IPS-NIHi11 (cell line): ENCODE measurements at regions not wholly inside any gene's neighbourhood (a gene's known extent, or its start where the extent isn't known, plus 50 kb on each side); places are given as distances from the start of the nearest gene placed in this dataset.

Source experiments
- DNase-seq: peaks from one replicate; pipeline ENCODE4 v3.0.0; 2012; ENCODE audit warnings: mixed read lengths, low spot score

DNA sequence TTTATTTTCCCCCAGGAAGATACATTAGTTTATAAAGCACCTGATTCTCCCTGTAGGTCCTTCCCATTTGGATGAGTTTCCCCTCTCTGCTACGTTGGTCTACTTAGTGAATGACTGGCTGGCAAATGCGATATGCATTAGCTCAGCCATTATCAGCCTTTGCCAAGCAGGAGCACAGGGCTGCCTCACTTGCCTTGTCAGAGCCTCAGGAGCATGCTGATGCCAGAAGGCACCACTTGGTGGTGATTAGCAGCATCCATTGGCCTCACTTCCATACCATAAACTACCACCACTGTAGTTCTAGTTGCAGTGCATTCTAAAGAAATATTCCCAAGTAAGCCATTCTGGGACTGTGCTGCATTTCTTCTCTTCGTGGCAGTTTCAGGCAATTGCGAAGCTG lies 442.8 kb upstream of the CHST9 start:
- peak; percentile 26 for DNase-seq

DNA sequence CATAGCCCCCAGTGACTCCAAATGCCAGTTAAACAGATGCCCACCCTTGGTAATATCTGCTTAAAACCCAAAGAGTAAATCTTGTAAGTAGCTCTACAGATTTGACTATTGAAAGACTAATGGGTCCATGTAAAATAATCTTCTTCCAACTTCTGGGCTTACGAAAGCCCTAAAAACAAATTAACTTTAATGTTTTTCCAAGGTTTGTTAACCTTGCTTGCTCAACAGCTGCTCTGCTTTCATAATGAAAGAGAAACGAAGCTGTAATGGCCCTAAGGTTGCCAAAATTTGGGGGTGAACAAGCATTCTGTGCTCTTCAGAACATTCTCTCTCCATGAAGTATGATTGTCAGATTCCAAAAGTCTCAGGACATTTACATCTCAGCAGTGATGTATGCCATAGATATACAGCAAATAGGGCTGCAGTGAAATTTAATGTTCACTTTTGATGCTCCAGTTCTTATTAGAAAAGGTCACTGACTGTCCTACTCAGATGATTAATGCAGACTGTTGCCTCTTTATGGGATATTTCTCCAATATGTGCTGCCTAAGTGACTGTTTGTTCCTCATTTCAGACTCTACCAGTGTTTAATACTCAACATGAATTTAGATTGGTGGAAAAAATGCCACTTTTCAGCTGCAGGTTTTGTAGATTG lies 436.3 kb upstream of the CHST9 start:
- no peak for DNase-seq

DNA sequence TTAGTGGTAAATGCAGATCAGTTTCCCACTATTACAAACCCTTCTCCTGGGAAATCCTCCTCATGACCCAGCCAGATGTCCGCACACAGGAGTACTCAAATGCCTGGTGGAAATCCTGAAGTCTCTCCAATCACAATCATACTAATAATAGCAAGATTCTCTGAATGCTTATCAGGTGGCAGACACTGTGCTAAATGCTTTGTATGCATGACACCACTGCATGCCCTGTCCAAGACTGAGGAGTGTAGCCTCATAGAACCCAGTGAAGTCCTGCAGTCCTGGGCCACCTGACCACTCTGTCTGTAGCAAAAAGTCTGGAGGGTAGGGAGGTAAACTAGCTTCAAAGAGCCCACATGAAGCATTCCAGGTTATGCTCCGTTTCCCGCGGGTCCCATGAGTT lies 434.8 kb upstream of the CHST9 start:
- no peak for DNase-seq

DNA sequence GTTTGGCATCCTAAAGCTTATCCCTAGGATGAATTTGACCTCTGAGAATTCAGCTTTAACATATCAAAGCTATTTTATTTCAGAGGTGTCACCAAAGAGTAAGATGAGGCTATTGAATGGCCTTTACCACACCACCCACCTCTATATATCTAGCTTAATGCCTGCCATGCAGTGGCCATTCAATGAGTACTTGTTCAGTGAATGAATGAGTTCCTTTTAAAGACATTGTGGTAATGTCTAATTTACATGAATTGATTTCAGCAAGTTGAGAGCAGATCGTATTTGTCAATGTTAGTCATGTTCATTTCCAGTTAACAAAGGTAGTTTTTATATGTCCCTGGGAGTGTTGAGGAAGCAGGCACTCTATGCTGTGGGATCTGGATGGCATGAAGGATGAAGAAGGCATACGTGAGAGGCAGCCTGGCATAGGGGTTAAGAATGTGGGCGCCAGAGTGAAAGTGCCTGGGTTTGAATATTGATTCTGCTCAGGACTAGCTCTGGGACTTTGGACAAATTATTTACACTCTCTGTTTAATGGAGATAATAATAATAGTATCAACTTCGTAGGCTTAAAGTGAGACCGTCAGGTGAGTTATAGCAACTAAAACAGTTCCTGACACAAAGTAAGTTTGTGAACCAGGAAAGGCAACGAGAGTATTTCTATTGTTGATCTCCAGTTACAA lies 434.1 kb upstream of the CHST9 start:
- DNase-seq: no peak

DNA sequence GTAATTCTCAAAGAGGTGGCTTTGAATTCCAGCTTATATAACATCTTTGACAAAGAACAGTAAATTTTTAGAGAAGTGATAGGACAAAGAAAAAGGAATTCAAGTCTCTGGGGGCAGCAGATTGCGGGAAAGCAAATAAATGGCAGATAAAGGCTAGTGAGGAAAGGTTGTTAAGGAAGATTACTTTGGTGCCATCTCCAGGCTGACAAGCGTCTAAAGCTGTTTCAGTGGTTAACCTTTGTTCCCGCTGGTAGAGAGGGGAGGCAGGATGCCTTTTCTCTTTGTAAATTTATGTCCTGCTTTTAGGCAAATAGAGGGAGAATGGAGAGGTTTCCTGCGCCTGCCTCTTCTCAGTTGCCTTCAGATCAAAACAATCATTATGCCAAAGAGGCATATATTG lies 431.2 kb upstream of the CHST9 start:
- no peak for DNase-seq

DNA sequence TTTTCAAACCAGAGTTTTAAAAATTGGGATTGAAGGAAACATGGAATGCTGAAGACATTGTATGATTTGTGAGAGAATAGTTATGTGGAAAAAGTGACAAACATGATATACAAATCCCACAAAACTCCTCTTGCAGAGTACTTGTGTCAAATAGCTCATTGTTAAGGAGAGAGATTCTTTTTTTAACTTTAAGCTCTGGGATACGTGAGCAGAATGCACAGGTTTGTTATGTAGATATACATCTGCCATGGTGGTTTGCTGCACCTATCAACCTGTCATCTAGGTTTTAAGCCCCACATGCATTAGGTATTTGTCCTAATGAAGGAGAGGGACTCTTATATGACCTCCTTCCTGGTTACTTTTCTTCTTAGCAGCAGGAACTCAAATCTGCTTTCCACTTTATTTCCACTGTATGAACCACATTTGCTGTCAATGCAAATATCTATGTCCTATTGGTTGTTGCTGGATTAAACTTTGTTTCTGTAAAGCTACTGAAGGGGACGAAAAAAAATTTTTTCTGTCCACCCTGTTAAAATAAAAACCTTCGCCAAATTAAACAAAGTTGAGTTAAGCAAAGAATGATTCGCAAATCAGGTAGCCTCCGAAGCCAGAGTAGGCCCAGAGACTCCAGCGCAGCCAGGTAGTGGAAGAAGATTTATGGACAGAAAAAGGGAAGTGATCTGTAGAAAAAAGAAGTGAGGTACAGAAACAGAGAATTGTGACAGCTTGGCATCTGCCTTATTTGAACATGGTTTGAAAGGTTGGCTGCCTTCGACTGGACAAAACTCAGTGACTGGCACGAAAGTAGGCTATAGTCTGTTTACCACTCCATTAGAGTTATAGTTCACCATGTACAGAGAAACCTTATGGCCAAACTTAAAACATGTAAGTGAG lies 430.1 kb upstream of the CHST9 start:
- DNase-seq: no peak

DNA sequence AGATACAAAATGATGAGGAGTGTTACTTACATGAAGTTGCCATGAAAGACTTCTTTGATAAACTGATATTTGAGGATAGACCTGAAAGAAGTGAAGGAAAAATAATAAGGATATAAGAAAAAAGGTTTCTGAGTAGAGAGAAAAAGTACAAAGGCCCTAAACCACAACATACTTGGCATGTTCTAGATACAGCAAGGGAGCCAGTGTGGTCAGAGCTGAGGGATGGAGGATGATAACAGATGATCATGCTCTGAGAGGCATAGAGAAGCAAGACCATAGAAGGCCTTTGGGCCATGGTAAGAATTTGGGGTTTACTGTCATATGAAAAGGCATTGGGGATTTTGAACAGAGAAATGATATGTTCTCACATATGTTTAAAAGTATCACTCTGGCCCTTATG lies 424.1 kb upstream of the CHST9 start:
- no peak for DNase-seq

DNA sequence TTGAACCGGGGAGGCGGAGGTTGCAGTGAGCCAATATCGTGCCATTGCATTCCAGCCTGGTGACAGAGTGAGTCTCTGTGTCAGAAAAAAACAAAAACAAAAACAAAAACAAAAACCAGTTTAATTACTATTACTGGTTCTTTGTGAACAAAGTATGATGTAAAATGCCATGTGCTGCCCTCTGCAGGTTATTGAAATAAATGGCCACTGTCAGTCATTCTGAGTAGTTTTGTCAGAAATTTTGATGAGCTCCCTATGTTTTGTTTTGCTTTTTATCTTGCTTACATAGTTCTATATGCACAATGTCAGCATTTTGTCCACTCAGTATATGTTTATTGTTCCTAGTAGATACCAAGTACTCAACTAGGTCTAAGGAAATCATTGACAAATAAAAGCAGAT lies 423.6 kb upstream of the CHST9 start:
- no peak for DNase-seq

DNA sequence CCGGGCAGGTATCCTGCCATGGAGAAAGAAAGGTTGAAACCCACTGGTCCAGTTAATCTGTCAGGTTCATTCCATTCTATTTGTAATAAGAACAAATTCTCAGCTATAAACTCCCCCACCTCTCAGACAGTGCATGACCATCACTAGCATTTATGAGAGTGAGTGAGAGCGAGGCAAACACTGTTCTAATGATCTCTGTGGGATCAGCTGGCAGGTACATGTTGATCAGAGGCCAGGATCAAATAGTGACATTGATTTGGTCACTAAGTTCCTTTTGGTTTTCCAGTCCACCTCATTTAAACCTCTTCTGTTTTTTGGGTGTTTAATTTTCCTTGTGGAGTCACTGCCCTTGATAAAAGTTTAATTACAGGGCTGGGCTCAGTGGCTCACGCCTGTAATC lies 423.1 kb upstream of the CHST9 start:
- DNase-seq: no peak

DNA sequence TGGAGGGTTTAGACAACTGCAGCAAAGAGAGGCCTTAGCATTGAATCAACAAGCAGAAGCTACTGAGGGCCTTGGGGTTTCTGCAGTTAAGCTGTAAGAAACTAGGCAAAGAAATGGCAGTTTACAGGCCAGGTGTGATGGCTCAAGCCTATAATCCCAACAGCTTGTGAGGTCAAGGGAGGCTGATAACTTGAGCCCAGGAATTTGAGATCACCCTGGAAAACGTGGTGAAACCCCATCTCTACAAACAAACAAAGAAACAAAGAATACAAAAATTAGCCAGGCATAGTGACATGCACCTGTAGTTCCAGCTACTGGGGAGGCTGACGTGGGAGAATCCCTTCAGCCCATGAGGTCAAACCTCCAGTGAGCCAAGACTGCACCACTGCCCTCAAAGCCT lies 421.6 kb upstream of the CHST9 start:
- DNase-seq: no peak

DNA sequence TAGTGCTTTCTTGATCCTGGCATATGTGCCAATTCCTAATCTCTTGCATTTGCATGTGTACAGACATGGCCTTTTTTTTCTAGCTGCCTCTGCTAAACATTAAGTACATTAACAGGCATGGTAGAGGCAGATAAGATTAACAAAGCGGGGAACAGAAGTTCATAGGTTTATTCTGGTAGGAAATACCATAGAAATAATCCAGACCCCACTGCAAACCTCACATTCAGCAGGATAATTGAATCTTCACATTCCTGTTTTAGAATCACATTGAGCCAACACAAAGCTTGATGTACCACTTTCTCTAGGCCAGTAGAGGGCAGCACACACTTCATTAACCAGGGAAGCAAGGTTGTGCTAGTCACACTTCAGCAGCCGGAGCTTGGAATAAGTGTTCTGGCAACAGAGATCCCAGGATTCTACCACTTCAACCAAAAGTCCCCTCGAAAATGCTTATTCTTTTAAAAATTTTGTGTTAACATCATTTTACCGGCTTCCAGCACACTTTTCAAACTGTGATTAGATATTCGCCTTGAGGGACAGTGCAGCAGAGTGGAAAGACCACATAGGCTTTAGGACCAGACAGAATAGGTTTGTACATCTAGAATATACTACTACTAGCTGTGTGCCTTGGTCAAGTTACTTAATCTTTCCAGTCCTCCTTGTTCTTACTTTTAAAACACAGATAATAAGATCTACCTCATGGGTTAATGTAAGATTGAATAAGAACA lies 420.2 kb upstream of the CHST9 start:
- peak; percentile 68 for DNase-seq

DNA sequence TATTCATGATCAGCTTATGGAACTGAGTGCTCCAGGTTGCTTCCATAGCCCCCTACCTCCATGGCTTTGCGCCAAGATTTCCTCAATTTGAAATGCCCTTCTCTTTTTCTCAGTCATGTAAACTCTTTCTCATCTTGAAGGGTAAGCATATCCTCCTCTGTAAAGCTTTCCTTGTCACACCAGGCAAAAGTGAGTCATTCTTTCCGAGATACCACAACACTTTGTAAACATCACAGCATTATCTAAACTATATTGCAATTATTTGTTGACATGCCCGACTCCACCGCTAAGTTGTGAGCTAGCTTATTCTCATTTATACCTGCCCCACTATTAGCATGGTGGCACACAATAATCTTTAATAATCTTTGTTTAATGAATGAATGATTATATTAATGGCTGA lies 419.5 kb upstream of the CHST9 start:
- DNase-seq: no peak

DNA sequence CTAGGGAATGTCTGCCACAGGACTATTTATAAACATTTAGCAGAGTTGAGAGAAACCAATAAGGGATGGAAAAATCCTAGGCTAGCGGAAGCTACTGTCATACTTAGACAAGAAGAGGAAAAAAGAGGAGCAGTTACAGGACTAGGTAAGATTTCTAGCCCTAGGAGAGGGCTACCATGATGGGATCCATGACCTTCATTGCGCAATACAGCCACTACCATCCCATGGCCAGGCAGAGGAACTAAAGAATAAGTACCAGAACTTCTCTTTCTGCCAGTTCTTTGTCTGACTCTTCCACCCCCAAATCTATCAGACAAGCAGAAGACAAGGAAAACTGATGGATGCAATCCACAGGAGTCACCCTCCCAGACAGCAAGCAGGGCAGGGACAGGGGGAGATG lies 417.0 kb upstream of the CHST9 start:
- DNase-seq: no peak

DNA sequence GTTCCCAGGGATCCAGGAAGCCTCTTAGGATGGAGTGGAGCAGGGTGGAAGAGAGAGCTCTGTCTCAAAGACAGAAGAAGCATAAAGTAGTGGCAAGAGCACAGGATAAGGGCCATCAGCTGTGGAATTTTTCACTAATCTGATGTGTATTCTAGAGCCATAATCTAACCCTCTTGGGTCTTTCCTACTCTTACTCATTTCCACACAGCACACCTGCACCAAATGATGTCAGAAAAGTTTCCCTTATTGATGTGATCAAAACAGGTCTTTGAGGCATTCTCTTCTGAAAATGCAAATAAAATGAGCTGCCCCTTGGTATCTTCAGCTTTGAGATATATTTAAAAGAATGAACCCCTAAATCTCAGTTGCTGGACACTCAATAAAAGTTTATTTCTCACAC lies 415.1 kb upstream of the CHST9 start:
- no peak for DNase-seq

DNA sequence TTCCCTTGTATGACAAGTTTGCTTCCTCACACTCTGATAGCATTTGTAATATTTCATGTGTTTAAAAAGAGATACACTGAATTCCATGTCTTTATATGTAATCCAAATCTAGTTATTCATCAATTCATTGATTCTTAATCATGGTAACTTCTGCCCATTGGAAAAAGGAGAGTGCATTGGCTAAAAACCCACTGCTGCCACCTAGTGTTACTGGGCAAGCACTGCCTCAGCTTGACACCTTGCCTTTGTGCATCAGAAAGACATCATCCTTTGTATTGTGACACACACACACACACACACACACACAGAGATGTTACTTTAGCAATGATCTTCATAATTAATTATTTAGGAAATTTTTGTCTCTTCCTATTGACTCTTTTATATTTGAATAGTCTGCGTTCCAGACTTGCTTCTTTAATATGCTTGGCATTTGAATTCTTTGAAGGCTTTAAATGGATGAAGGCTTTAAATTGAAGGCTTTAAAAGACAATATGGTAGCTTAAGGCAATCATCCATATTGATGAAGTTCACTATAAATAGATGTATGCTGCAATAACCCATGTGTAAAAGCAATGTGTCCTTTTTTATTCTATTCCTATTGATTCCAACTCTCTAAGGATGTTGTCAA lies 414.2 kb upstream of the CHST9 start:
- DNase-seq: peak; percentile 69

DNA sequence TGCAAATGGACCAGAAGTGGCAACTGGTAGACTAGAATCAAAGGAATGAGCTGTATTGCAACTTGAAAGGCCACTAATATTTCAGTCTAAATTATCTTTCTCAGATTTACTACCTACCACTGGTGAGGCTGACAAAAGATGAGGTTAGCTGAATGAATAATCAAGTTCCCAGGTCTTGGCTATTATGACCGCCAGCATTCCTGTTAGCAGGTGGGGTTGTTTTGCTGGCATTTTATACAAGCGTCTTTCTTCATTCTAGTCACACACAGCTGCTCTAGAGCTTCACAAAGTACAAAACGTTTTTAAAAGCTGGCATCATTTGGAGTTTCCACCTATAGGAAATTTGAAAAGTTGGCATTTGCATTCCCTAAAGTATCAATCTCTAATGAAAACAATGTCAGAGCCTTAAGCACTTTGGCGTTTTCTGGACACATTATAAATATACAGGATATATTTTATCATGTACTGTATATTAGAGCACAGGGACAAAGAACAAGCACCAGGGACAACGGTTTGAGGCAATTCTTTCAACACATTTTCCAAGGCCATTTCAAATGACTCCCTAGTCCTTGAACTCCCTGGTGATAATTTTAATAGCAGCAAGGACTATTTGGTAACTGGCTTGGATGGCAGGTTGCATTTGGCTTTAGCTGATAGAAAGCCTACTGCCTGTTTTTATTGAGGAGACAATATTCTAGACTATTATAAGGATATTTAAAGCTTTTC lies 410.2 kb upstream of the CHST9 start:
- no peak for DNase-seq

DNA sequence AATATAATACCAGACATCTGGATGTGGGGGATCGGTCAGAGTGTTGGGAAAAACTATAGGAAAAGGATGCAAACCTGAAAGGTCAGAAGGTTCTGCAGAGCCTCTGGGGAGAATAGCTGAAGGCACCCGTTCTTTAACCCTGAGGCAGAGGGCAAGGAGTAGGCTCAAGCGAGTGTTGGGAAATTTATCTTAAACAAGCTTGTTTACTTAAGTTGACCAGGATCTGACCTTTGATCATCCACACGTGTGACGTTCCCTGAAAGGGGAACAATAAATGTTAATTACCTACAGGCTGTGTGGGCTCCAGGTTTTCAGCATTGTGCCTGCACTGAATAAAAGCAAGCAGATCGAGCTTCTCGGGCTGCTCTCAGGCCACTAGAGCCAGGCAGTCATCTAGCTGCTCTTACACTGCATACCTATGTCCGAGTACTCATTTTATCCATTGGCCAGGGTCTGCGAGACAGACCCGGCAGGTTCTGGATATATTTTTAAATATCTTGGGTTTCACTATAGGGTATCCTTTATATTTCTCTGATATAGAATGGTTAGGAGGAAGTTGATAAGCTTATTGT lies 400.6 kb upstream of the CHST9 start:
- DNase-seq: no peak

DNA sequence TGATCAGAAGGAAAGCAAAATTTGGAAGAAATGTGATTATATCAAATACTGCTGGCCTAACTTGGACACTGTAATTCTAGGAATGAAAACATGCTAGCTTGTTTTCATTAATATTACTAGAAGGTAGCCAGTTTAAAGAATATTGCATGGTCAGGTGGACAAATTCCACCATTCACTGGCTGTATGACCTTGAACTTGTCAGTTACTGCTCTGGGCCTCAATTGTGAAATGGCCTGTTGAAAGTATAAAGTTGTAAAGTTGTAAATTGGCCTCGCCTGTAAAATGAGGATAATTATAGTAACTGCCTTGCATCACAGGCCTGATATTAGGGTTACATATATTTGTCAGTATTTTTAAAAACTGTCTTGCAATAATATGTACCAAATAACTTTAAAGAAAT lies 398.4 kb upstream of the CHST9 start:
- DNase-seq: no peak

DNA sequence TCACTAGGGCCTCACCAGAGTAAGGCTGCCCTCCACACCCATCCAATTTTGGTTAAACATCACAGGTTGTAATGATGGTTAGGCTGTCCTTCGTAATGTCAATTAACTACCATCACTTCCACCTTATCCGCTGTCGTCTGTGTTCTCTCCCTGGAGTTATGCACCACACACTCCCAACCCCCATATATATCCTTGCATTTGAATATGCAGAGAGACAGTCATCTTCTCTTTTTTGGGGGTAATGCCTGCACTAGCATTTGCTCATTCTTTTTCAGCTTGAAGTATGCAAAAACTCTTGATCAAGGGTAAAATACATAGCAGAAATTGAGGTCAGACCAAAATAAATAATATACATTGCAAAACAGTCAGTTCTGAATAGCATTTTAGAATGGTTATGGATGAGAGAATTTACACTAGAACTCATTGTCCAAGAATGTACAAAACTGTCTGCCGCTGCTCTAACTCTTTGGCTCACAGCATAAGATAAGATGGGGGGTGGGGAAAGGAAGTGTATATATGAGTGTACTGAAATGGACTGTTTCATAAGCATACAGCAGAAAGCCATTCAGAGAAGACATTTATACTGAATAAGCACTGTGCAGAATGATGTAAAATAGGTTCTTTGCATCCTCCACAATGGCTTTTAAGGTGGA lies 397.8 kb upstream of the CHST9 start:
- no peak for DNase-seq

DNA sequence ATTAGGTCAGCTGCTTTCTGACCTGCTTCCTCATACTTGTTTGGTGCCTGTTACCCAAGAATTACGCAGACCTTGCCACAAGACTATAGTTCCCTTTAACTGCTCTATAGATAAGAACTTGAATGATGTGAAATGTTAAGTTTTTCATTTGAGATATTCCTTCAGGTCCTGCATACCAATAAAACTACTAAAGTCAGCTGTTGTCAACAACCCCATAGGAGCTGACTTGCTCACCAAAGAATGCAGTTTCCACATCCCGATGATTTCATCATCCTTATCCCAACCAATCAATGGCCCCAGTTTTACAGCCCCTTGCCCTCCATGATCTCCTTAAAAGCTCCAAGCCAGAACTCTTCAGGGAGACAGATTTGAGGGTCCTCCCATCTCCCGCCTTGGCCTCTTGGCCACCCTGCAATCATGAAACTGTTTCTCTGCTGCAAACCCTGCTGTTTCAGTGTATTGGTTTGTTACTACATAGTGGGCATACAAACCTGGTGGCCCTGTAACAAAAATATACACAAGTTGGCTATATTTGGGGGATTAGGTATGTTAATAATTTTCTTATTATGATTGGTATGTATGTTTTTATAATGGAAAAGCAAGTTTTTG lies 396.3 kb upstream of the CHST9 start:
- no peak for DNase-seq
